Natural killer cell (primary cell): ENCODE measurements at regions not wholly inside any gene's neighbourhood (a gene's known extent, or its start where the extent isn't known, plus 50 kb on each side); places are given as distances from the start of the nearest gene placed in this dataset.

ENCODE experiments used
- ATAC-seq, 3 donors: fragments of 150-1000 bp in 2 of 3; fragments of 200-7000 bp in 1 of 3; cut with Tn5 transposase; 1 replicate in 1 of 3; 2 replicates in 2 of 3; pipeline ENCODE4 v1.10.0; 2021; ENCODE audit warnings: mild to moderate bottlenecking in 2 of 3, moderate library complexity in 2 of 3
- DNase-seq, 2 donors: peaks; one replicate each; pipeline versions ENCODE4 v3.0.0 to v3.0.0-alpha.2; 2013 to 2021; ENCODE audit warnings: mixed read lengths in 1 of 2
- H3K27ac ChIP-seq: one replicate; pipeline ENCODE4 v1.5.1; 2013; ENCODE audit warnings: mild to moderate bottlenecking, low read length
- H3K27me3 ChIP-seq: one replicate; pipeline ENCODE4 v1.6.1; 2013; ENCODE audit warnings: low read length; ENCODE audit not compliant: control insufficient read depth, insufficient read depth
- H3K36me3 ChIP-seq: one replicate; pipeline ENCODE4 v1.6.1; 2013; ENCODE audit warnings: low read length; ENCODE audit not compliant: control insufficient read depth, insufficient read depth
- H3K4me1 ChIP-seq: one replicate; pipeline ENCODE4 v1.6.1; 2013; ENCODE audit warnings: low read length; ENCODE audit not compliant: control insufficient read depth, insufficient read depth
- H3K4me3 ChIP-seq: one replicate; pipeline ENCODE4 v1.5.1; 2013; ENCODE audit warnings: low read length
- H3K9me3 ChIP-seq: one replicate; pipeline ENCODE4 v1.6.1; 2013; ENCODE audit warnings: low read length; ENCODE audit not compliant: control insufficient read depth, insufficient read depth
- H3K27ac Mint-ChIP-seq, 2 donors: one replicate each; pipeline ENCODE4 v1.8.0; 2022; ENCODE audit warnings: mild to moderate bottlenecking in 2 of 2, mixed read lengths in 2 of 2, moderate library complexity in 1 of 2
- H3K27me3 Mint-ChIP-seq, 2 donors: one replicate each; pipeline ENCODE4 v1.8.0; 2022; ENCODE audit warnings: low read depth in 2 of 2, mixed read lengths in 2 of 2
- H3K36me3 Mint-ChIP-seq: one replicate; pipeline ENCODE4 v1.8.0; 2022; ENCODE audit warnings: mixed read lengths
- H3K4me1 Mint-ChIP-seq, 2 donors: one replicate each; pipeline ENCODE4 v1.8.0; 2022; ENCODE audit warnings: mixed read lengths in 2 of 2
- H3K4me3 Mint-ChIP-seq: one replicate; pipeline ENCODE4 v1.8.0; 2022; ENCODE audit warnings: mild to moderate bottlenecking, moderate library complexity, mixed read lengths
- H3K9me3 Mint-ChIP-seq, 2 donors: one replicate each; pipeline ENCODE4 v1.8.0; 2022; ENCODE audit warnings: mixed read lengths in 2 of 2
- WGBS: methylation state at CpG from one replicate; pipeline ENCODE4 v1.1.7; 2013; ENCODE audit warnings: missing lambda C conversion rate; ENCODE audit not compliant: insufficient coverage; 5-methylcytosine and 5-hydroxymethylcytosine counted together
- intact Hi-C: fragments of 100-400 bp; cut with micrococcal nuclease; formaldehyde crosslinking; loops from one replicate; pipeline ENCODE4 v1.14.2; 2022
- TF ChIP-seq, protein P1 (sequence below): fragments of 200-600 bp; IDR thresholded peaks from one replicate; pipeline ENCODE4 v1.8.0; 2022; ENCODE audit warnings: antibody characterized with exemption

DNA sequence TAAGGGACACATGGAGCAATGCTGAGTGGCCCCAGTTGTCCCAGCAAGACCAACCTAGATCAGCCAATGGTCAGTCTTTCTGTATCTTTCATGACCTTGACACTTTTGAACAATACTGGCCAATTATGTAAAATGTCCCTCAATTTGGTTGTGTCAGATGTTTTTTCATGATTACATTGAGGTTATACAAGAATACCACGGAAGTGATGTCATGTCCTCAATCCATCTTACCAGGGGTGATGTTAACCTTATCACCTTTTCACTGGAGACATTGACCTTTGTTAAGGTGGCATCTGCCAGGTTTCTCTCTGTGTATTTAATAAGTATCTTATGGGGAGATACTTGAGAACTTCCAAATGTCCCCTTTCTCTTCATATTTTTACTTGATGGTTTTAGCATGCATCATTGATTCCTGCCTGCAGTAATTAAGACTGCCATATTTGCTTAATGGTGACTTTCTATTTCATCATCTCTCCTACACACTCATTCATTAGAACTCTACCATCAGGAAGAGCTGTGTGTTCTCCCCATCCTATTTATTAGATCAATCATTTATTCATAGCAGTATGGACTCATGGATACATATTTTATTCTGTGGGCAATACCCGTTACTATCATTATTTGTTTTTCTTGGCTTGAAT, 64.7 kb upstream of the RFLNA start:
- no peak overlapping the region for H3K27ac ChIP-seq
- no peaks in the 10 kb centered on the region for H3K36me3 ChIP-seq
- H3K36me3 Mint-ChIP-seq: no peaks in the 10 kb centered on the region
- intact Hi-C loops: no loop called here
- peaks cover 7 to 11% of the 10 kb centered on the region in 2 donors for H3K4me1 Mint-ChIP-seq
- H3K9me3 Mint-ChIP-seq: peaks cover 4 to 5% of the 10 kb centered on the region in 2 donors
- H3K27me3 ChIP-seq: no peaks in the 10 kb centered on the region
- WGBS: 93% methylated on average over 2 of the region's 2 CpGs
- H3K27me3 Mint-ChIP-seq: peaks cover 7 to 16% of the 10 kb centered on the region in 2 donors
- H3K4me1 ChIP-seq: no peaks in the 10 kb centered on the region
- DNase-seq (no peak), ATAC-seq (no peak)
- no peak overlapping the region for H3K4me3 ChIP-seq
- H3K27ac Mint-ChIP-seq: no peak overlapping the region
- no peaks in the 10 kb centered on the region for H3K9me3 ChIP-seq
- no peak overlapping the region for H3K4me3 Mint-ChIP-seq
- TF ChIP-seq, protein P1, sequence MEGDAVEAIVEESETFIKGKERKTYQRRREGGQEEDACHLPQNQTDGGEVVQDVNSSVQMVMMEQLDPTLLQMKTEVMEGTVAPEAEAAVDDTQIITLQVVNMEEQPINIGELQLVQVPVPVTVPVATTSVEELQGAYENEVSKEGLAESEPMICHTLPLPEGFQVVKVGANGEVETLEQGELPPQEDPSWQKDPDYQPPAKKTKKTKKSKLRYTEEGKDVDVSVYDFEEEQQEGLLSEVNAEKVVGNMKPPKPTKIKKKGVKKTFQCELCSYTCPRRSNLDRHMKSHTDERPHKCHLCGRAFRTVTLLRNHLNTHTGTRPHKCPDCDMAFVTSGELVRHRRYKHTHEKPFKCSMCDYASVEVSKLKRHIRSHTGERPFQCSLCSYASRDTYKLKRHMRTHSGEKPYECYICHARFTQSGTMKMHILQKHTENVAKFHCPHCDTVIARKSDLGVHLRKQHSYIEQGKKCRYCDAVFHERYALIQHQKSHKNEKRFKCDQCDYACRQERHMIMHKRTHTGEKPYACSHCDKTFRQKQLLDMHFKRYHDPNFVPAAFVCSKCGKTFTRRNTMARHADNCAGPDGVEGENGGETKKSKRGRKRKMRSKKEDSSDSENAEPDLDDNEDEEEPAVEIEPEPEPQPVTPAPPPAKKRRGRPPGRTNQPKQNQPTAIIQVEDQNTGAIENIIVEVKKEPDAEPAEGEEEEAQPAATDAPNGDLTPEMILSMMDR: no peak

DNA sequence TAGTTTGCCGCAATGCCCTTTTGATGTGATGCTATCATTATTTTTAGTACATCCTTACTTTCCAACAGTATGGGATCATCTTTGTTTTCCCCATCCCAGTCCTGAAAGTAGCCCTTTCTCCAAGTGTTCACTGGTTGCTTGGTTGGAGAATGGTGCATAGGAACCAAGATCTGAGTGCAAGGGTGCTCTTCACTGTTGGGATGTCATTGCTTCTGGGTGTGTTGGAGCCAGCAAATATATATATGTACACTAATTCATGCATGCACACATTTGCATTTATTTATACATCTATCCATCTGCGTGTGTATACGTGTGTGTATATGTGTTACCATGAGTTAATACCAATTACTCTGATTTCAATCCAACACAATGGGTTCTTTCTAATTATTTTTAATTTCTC, 64.1 kb upstream of the RFLNA start:
- peaks cover 4 to 5% of the 10 kb centered on the region in 2 donors for H3K9me3 Mint-ChIP-seq
- Histone ChIP-seq H3K27me3 (no peaks in the 10 kb centered on the region), H3K4me1 (no peaks in the 10 kb centered on the region), H3K27ac (no peak overlapping the region), H3K9me3 (no peaks in the 10 kb centered on the region), H3K36me3 (no peaks in the 10 kb centered on the region), H3K4me3 (no peak overlapping the region)
- TF ChIP-seq, protein P1: no peak
- WGBS: no CpG with 5 or more reads among the region's 3 CpGs
- no peak overlapping the region for H3K4me3 Mint-ChIP-seq
- ATAC-seq (no peak), DNase-seq (no peak)
- no peaks in the 10 kb centered on the region for H3K36me3 Mint-ChIP-seq
- peaks cover 7 to 14% of the 10 kb centered on the region in 2 donors for H3K27me3 Mint-ChIP-seq
- no peak overlapping the region for H3K27ac Mint-ChIP-seq
- H3K4me1 Mint-ChIP-seq: peaks cover 7 to 11% of the 10 kb centered on the region in 2 donors
- intact Hi-C loops: no loop called here

DNA sequence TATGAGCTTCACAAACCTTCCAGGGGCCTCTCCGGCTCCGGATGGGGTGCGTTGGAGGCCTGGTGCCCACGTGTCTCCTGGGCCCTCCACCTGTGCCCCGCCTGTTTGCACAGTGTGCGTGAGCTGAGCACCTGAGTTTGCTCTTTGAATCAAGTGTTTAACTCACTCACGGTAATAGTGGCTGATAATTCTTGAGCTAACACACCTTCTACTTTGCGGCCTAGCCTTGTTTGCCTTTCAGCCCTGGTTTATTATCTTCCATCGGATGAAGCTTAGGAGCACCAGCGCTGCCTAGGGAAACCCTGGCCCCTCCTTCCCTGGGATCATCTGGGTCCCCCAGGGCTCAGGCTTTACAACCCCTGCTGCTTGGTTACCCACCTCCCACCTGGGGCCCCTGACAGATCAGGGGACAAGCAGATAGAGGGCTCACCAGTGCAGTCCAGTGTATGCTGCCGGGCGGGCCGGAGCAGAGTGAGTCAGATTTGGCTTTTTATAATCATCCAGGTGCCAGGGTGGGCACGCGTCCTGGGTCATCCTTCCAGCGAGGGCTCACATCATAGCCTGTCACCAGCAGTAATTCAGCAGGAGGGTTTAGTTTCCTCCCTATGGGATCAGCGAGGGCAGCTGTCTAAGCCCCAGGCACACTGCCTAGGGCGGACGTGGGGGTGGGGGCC, 62.8 kb upstream of the RFLNA start:
- Histone ChIP-seq H3K4me3 (no peak overlapping the region), H3K9me3 (no peaks in the 10 kb centered on the region), H3K4me1 (no peaks in the 10 kb centered on the region), H3K36me3 (no peaks in the 10 kb centered on the region), H3K27ac (no peak overlapping the region), H3K27me3 (no peaks in the 10 kb centered on the region)
- 89% methylated on average over 19 of the region's 19 CpGs for WGBS
- no peak for ATAC-seq
- TF ChIP-seq, protein P1: no peak
- H3K4me3 Mint-ChIP-seq: no peak overlapping the region
- peaks cover 5 to 7% of the 10 kb centered on the region in 2 donors for H3K27me3 Mint-ChIP-seq
- H3K4me1 Mint-ChIP-seq: peaks cover 7 to 11% of the 10 kb centered on the region in 2 donors
- intact Hi-C loops: no loop called here
- peaks cover 4 to 5% of the 10 kb centered on the region in 2 donors for H3K9me3 Mint-ChIP-seq
- H3K36me3 Mint-ChIP-seq: no peaks in the 10 kb centered on the region
- no peak overlapping the region for H3K27ac Mint-ChIP-seq
- no peak for DNase-seq
